CD4-positive, alpha-beta memory T cell (primary cell): ENCODE measurements at regions not wholly inside any gene's neighbourhood (a gene's known extent, or its start where the extent isn't known, plus 50 kb on each side); places are given as distances from the start of the nearest gene placed in this dataset.

ENCODE experiments used
- CTCF ChIA-PET: fragments of 350-600 bp; sonication (Branson Sonifier 250); formaldehyde crosslinking; loops from one replicate; lab custom pipeline; 2021; ENCODE audit warnings: inconsistent platforms; ENCODE audit not compliant: partially characterized antibody; lab: Charles Lee
- POLR2A ChIA-PET: fragments of 350-600 bp; sonication (Branson Sonifier 250); formaldehyde crosslinking; loops from one replicate; lab custom pipeline; 2021; ENCODE audit not compliant: partially characterized antibody; lab: Charles Lee
- DNase-seq, 5 donors: peaks; one replicate each; pipeline versions ENCODE4 v3.0.0 to v3.0.0-alpha.2; 2020 to 2022; ENCODE audit warnings: mixed read lengths in 1 of 5
- H3K27ac ChIP-seq: one replicate; pipeline ENCODE4 v1.7.0; 2013; ENCODE audit warnings: low read depth, low read length
- H3K27me3 ChIP-seq: 2 replicates; pipeline ENCODE4 v1.7.0; 2013; ENCODE audit warnings: mild to moderate bottlenecking, low read length, moderate library complexity; ENCODE audit not compliant: insufficient read depth
- H3K36me3 ChIP-seq: 2 replicates; pipeline ENCODE4 v1.7.0; 2013; ENCODE audit warnings: mild to moderate bottlenecking, low read length, moderate library complexity; ENCODE audit not compliant: insufficient read depth
- H3K4me1 ChIP-seq: 2 replicates; pipeline ENCODE4 v1.7.0; 2013; ENCODE audit warnings: mild to moderate bottlenecking, low read length, moderate library complexity; ENCODE audit not compliant: insufficient read depth
- H3K4me3 ChIP-seq, 2 donors: one replicate each; pipeline ENCODE4 v1.7.0; 2013; ENCODE audit warnings: low read length in 2 of 2, mild to moderate bottlenecking in 1 of 2
- H3K9me3 ChIP-seq, 2 donors: one replicate each; pipeline ENCODE4 v1.7.0; 2013; ENCODE audit warnings: low read length in 2 of 2, control low read depth in 1 of 2; ENCODE audit not compliant: control insufficient read depth in 1 of 2
- H3K27ac Mint-ChIP-seq, 7 donors: one replicate each; pipeline ENCODE4 v1.8.0; 2020 to 2021; ENCODE audit warnings: mixed read lengths in 7 of 7, mild to moderate bottlenecking in 6 of 7, inconsistent platforms in 3 of 7, moderate library complexity in 3 of 7
- H3K27me3 Mint-ChIP-seq, 2 donors: one replicate each; pipeline ENCODE4 v1.8.0; 2020 to 2021; ENCODE audit warnings: mixed read lengths in 2 of 2
- H3K36me3 Mint-ChIP-seq, 2 donors: one replicate each; pipeline ENCODE4 v1.8.0; 2020 to 2021; ENCODE audit warnings: mixed read lengths in 2 of 2, inconsistent platforms in 1 of 2, mild to moderate bottlenecking in 1 of 2
- H3K4me1 Mint-ChIP-seq, 4 donors: one replicate each; pipeline ENCODE4 v1.8.0; 2020 to 2021; ENCODE audit warnings: mixed read lengths in 4 of 4, mild to moderate bottlenecking in 1 of 4
- H3K4me3 Mint-ChIP-seq, 8 donors: one replicate each; pipeline ENCODE4 v1.8.0; 2020 to 2021; ENCODE audit warnings: mixed read lengths in 8 of 8, mild to moderate bottlenecking in 7 of 8, moderate library complexity in 6 of 8, inconsistent platforms in 3 of 8
- H3K9me3 Mint-ChIP-seq, 8 donors: one replicate each; pipeline ENCODE4 v1.8.0; 2020 to 2021; ENCODE audit warnings: mixed read lengths in 8 of 8, mild to moderate bottlenecking in 5 of 8, inconsistent platforms in 3 of 8, moderate library complexity in 1 of 8
- intact Hi-C: fragments of 100-400 bp; cut with micrococcal nuclease; formaldehyde crosslinking; loops from one replicate; pipeline ENCODE4 v1.15.1; 2023

DNA sequence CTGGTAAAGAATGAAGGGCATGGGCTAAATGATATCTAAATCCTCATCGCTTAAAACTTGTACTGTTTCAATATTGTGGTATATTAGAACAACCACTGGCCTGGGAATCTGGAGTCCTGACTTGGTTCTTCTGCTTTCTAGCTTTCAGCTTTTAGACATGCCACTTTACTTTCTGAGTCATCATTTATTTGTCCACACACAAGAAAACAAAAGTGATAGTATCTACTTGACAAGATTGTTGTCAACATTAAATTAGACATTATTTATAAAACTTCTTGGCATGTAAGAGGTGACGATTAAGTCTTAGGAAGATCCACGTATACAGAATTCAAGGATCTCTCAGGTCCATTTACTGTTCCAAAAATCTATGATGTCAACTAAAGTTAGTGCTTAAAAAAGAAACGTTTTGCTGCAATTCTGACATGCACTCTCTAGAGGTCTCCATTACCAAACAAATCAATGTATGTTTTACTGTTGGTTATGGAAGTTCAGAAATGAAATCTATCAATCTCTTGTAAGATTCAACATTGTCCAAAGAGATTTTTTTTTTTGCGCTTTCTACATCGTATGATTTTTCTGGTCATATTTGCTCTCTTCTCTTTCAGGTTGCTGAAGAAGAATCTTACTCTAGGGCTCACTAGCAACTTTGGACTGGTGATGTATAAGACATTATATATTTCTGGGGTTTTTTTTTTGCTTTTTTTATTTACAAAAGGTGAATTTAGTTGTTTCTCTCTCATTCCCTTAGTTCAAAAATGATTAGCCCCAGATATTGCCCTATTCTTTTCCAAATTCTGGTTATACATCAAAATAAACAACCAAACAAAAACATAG, 53.6 kb upstream of the DYNC1I1 start:
- peaks cover 0 to 3% (median 0%) of the 10 kb centered on the region in 8 donors for H3K9me3 Mint-ChIP-seq
- intact Hi-C loops: no loop called here

DNA sequence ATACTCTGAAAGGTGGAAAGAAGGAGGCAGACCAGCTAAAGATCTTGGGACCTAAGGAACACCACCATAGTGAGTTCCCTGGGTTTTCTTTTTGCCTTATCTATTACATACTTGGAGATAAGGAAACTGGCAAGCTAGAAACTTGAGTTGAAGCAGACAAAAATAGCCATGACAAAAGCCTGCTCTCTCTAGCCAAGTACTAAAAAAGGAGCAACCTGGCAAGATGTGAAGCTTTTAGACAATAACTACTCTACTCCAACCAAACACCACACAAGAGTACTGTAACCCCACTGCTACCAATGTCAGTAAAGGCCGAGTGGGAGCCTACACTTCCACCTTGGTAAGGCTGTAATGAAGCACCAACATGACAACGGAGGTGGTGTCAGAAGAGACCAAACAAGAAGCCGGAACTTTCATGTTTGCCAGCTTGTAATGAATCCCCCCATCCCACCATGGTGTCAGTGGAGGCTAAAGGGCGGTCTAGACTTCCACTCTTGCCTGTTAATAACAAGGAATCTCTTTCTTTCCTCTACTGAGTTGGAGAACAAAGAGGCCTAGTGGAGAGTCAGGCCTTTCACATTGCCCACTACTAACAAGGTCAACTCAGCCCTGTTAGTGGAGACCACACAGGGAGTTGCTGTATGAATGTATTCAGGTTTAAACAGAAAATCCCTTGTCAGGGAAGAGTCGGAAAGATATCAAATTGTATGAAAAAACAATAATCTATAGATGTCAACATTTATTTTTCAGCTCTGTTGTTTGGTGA, 55.8 kb upstream of the DYNC1I1 start:
- intact Hi-C loops: no loop called here
- H3K36me3 ChIP-seq: no peaks in the 10 kb centered on the region

More for the DNA sequence above, 53.6 kb upstream of the DYNC1I1 start:
- Mint-ChIP-seq H3K27ac (no peak overlapping the region), H3K27me3 (no peaks in the 10 kb centered on the region), H3K4me1 (no peaks in the 10 kb centered on the region), H3K36me3 (no peaks in the 10 kb centered on the region), H3K4me3 (no peak overlapping the region)
- POLR2A ChIA-PET: no interaction called here
- no peaks in the 10 kb centered on the region for H3K4me1 ChIP-seq
- no peaks in the 10 kb centered on the region for H3K9me3 ChIP-seq
- H3K36me3 ChIP-seq: no peaks in the 10 kb centered on the region
- no peak overlapping the region for H3K27ac ChIP-seq
- CTCF ChIA-PET: no interaction called here
- no peak overlapping the region for H3K4me3 ChIP-seq
- DNase-seq: no peak
- H3K27me3 ChIP-seq: no peaks in the 10 kb centered on the region

DNA sequence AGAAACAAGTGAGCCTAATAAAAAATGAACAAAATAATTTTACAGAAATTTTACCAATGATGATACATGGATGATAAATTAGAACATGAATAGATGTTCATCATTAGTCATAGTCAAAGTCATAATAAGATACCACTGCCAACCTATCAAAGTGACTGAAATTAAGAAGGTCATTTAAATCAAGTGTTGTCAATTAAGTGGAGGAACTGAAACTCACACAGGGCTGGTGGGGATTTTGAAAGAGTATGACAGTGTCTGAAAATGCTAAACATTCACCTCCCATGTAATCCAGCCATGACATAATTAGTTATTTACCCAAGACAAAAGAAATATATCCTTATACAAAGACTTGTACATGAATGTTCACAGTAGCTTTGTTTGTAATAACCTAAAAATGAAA, 57.1 kb upstream of the DYNC1I1 start:
- Histone ChIP-seq H3K9me3 (no peaks in the 10 kb centered on the region), H3K4me1 (no peaks in the 10 kb centered on the region), H3K27ac (no peak overlapping the region), H3K4me3 (no peak overlapping the region), H3K27me3 (no peaks in the 10 kb centered on the region), H3K36me3 (no peaks in the 10 kb centered on the region)
- Mint-ChIP-seq H3K36me3 (no peaks in the 10 kb centered on the region), H3K4me3 (no peak overlapping the region), H3K4me1 (no peaks in the 10 kb centered on the region), H3K27ac (no peak overlapping the region), H3K27me3 (no peaks in the 10 kb centered on the region), H3K9me3 (peaks cover 0 to 6% (median 0%) of the 10 kb centered on the region in 8 donors)
- ChIA-PET POLR2A (no interaction called here), CTCF (no interaction called here)
- intact Hi-C loops: no loop called here
- no peak for DNase-seq

More for the DNA sequence above, 55.8 kb upstream of the DYNC1I1 start:
- Mint-ChIP-seq H3K27me3 (no peaks in the 10 kb centered on the region), H3K36me3 (no peaks in the 10 kb centered on the region), H3K4me1 (no peaks in the 10 kb centered on the region), H3K4me3 (no peak overlapping the region), H3K27ac (no peak overlapping the region), H3K9me3 (peaks cover 0 to 3% (median 0%) of the 10 kb centered on the region in 8 donors)
- ChIA-PET CTCF (no interaction called here), POLR2A (no interaction called here)
- no peaks in the 10 kb centered on the region for H3K4me1 ChIP-seq
- H3K4me3 ChIP-seq: no peak overlapping the region
- no peaks in the 10 kb centered on the region for H3K9me3 ChIP-seq
- no peak for DNase-seq
- no peak overlapping the region for H3K27ac ChIP-seq
- H3K27me3 ChIP-seq: no peaks in the 10 kb centered on the region

DNA sequence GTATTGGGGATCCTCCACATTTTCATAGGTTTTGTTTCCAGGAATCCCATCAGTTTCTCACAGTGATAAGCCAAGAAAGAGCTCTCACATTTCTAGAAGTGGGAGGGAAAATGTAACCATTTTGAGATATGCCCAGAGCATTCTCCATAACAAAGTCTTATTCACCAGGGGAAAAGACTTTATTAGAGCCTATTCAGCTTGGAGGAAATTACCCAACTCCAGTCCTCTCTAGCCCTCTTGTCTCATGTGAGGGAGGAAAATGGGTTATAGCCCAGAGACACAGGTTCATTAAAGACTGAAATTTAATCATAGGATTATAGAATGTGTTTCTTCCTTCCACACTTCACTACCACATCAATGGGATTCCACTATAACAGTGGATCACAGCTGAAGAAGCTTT, 61.6 kb upstream of the DYNC1I1 start:
- Histone ChIP-seq H3K9me3 (no peaks in the 10 kb centered on the region), H3K4me1 (no peaks in the 10 kb centered on the region), H3K36me3 (no peaks in the 10 kb centered on the region), H3K27me3 (no peaks in the 10 kb centered on the region), H3K27ac (no peak overlapping the region), H3K4me3 (no peak overlapping the region)
- Mint-ChIP-seq H3K27me3 (no peaks in the 10 kb centered on the region), H3K4me1 (no peaks in the 10 kb centered on the region), H3K27ac (no peak overlapping the region), H3K4me3 (no peak overlapping the region), H3K36me3 (no peaks in the 10 kb centered on the region), H3K9me3 (peaks cover 1 to 19% (median 10%) of the 10 kb centered on the region in 8 donors)
- intact Hi-C loops: no loop called here
- CTCF ChIA-PET: no interaction called here
- no peak for DNase-seq
- POLR2A ChIA-PET: no interaction called here

DNA sequence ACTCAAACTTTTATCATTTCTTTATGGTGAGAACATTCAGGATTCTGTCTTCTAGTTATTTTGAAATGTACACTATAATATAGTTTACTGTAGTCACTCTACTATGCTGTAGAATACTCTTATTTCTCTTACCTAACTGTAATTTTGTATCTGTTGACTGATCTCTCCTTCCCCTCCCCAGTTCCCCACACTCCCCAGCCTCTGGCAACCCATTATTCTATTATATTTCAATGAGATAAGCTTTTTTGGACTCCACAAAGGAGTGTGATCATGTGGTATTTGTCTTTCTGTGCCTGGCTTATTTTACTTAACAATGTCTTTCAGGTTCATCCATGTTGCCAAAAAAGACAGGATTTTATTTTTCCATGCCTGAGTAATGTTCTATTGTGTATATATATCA, 71.4 kb upstream of the DYNC1I1 start:
- H3K36me3 Mint-ChIP-seq: no peaks in the 10 kb centered on the region
- intact Hi-C loops: no loop called here
- Histone ChIP-seq H3K27me3 (no peaks in the 10 kb centered on the region), H3K27ac (no peak overlapping the region), H3K36me3 (no peaks in the 10 kb centered on the region), H3K4me3 (no peak overlapping the region), H3K4me1 (no peaks in the 10 kb centered on the region), H3K9me3 (no peaks in the 10 kb centered on the region)
- POLR2A ChIA-PET: no interaction called here
- peaks cover 0 to 2% of the 10 kb centered on the region in 2 donors for H3K27me3 Mint-ChIP-seq
- H3K9me3 Mint-ChIP-seq: peaks cover 0 to 10% (median under 1%) of the 10 kb centered on the region in 8 donors
- no peak overlapping the region for H3K27ac Mint-ChIP-seq
- no peak overlapping the region for H3K4me3 Mint-ChIP-seq
- CTCF ChIA-PET: interaction anchor here (0.8 kb wide), 1 partner anchor 11 kb away, joined by 3 read pairs; no protein-coding TSS in a partner anchor
- DNase-seq: no peak
- no peaks in the 10 kb centered on the region for H3K4me1 Mint-ChIP-seq

DNA sequence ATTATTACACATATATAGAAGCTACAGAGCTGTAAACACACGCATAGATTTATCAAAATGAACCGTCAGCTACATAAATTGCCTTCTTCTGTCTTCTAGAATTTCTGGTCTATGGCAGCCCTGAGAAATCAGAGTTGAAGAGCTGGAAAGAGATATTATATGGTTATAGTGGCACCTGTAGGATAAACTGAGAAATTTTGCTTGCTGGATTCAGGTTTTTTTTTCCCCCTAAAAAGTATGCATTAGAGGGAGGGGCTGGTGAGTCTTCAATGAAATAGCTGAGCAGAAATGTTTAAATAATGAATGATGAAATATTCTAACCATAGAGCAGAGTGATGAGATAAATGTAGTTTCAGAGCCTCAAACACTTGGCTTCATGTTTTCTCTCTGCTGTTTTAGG, 78.0 kb upstream of the DYNC1I1 start:
- intact Hi-C loops: loop anchor here (5.0 kb wide), 1 partner anchor 182 kb away; no protein-coding TSS in a partner anchor
- no peaks in the 10 kb centered on the region for H3K36me3 ChIP-seq
- DNase-seq: no peak
- no peaks in the 10 kb centered on the region for H3K27me3 ChIP-seq
- peaks cover 0 to 2% (median 0%) of the 10 kb centered on the region in 4 donors for H3K4me1 Mint-ChIP-seq
- POLR2A ChIA-PET: no interaction called here
- no peaks in the 10 kb centered on the region for H3K36me3 Mint-ChIP-seq
- no peaks in the 10 kb centered on the region for H3K9me3 ChIP-seq
- no peak overlapping the region for H3K27ac ChIP-seq
- CTCF ChIA-PET: no interaction called here
- no peak overlapping the region for H3K4me3 Mint-ChIP-seq
- no peak overlapping the region for H3K27ac Mint-ChIP-seq
- peaks cover 0 to 1% (median 0%) of the 10 kb centered on the region in 8 donors for H3K9me3 Mint-ChIP-seq
- no peak overlapping the region for H3K4me3 ChIP-seq
- peaks cover 0 to 2% of the 10 kb centered on the region in 2 donors for H3K27me3 Mint-ChIP-seq
- H3K4me1 ChIP-seq: no peaks in the 10 kb centered on the region

DNA sequence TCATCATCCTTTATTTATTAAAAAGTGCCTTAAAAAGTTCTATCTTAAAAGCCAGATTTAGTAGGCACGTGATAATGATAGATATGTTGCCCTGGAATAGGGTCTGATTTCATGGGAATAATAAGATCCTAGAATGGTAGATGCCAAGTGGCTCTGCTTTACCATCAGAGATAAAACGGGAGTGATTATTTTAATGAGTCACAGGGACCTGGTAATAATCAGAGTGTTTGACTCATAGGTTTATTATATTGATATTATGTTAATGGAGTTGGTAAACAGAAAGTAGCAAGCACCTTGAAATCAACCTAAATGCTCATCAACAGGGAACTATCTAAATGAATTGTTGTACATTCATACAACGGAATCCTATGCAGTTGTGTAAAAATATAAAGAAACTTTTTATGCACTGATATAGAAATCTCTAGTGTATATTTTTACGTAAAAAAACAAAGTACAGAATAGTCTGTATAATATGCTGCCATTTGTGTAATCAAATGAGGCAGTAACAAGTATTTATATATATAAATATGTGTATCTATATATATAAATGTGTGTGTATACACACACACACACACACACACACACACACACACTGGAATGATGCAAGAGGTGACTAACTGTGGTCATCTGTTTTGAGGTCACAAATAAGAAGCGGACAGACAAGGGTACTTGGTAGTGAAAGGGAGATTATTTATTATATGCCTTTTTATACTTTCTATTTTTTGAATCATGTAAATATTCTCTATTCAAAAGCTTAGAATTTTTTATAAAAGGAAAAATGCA, 78.6 kb upstream of the DYNC1I1 start:
- no peaks in the 10 kb centered on the region for H3K4me1 ChIP-seq
- Mint-ChIP-seq H3K36me3 (no peaks in the 10 kb centered on the region), H3K27ac (no peak overlapping the region), H3K27me3 (peaks cover 0 to 2% of the 10 kb centered on the region in 2 donors), H3K4me3 (no peak overlapping the region), H3K9me3 (peaks cover 0 to 1% (median 0%) of the 10 kb centered on the region in 8 donors), H3K4me1 (peaks cover 0 to 2% (median 0%) of the 10 kb centered on the region in 4 donors)
- no peaks in the 10 kb centered on the region for H3K36me3 ChIP-seq
- no peaks in the 10 kb centered on the region for H3K9me3 ChIP-seq
- no peaks in the 10 kb centered on the region for H3K27me3 ChIP-seq
- H3K4me3 ChIP-seq: no peak overlapping the region
- DNase-seq: no peak
- intact Hi-C loops: loop anchor here (5.0 kb wide), 1 partner anchor 181 kb away; no protein-coding TSS in a partner anchor
- CTCF ChIA-PET: no interaction called here
- POLR2A ChIA-PET: no interaction called here
- H3K27ac ChIP-seq: no peak overlapping the region
